ENCODE measurements at regions not wholly inside any gene's neighbourhood (a gene's known extent, or its start where the extent isn't known, plus 50 kb on each side); places are given as distances from the start of the nearest gene placed in this dataset.

DNA sequence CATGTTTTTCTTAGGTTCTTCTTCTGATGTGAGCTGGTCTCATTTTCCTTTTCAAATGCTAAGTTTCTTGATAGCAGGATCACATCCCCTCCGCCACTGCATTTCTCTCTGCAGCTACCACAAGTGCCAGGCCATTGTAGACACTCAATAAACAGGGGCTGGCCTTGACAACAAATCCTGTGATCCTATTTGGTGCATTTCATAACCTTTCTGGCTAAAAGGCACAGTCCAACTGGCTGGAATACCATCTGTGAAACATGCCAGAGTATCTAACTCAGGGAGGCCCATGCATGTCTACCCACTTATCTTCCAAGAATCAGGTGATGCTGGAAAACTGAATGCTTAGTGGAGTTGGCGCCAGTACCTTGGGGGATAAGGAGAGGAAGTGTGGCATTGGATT is 85.2 kb upstream of the NR2F2 start:
- TF ChIP-seq, protein P1, sequence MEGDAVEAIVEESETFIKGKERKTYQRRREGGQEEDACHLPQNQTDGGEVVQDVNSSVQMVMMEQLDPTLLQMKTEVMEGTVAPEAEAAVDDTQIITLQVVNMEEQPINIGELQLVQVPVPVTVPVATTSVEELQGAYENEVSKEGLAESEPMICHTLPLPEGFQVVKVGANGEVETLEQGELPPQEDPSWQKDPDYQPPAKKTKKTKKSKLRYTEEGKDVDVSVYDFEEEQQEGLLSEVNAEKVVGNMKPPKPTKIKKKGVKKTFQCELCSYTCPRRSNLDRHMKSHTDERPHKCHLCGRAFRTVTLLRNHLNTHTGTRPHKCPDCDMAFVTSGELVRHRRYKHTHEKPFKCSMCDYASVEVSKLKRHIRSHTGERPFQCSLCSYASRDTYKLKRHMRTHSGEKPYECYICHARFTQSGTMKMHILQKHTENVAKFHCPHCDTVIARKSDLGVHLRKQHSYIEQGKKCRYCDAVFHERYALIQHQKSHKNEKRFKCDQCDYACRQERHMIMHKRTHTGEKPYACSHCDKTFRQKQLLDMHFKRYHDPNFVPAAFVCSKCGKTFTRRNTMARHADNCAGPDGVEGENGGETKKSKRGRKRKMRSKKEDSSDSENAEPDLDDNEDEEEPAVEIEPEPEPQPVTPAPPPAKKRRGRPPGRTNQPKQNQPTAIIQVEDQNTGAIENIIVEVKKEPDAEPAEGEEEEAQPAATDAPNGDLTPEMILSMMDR (IDR thresholded peaks at IDR 0.05; ENCODE audit: low read length): no peak
- TF ChIP-seq EZH2 (IDR thresholded peaks at IDR 0.05; ENCODE audit: borderline replicate concordance, low read length): no peak
